GM21529 (cell line): ENCODE measurements at regions not wholly inside any gene's neighbourhood (a gene's known extent, or its start where the extent isn't known, plus 50 kb on each side); places are given as distances from the start of the nearest gene placed in this dataset.
"Not testable (repeated sequence)": the region's sequence is repeated elsewhere in the genome, so short reads cannot be mapped to it uniquely, and the experiment has no call there.

Experiments used
- ATAC-seq: cut with Tn5 transposase; IDR thresholded peaks from one replicate; pipeline ENCODE4 v1.9.1; 2021; ENCODE audit not compliant: unreplicated experiment

GRCh38 chr2:144666032-144666431 lies 146.1 kb upstream of the ZEB2 start:
- no peak for ATAC-seq

GRCh38 chr2:144663207-144663606 lies 143.3 kb upstream of the ZEB2 start:
- no peak for ATAC-seq

- no peak for ATAC-seq
Measured at GRCh38 chr2:144660518-144661316, 140.8 kb upstream of the ZEB2 start.

- no peak for ATAC-seq
Measured at GRCh38 chr2:144659731-144660275, 139.9 kb upstream of the ZEB2 start.

GRCh38 chr2:144654523-144654922 lies 134.6 kb upstream of the ZEB2 start:
- no peak for ATAC-seq

GRCh38 chr2:144650907-144651306 lies 131.0 kb upstream of the ZEB2 start:
- ATAC-seq = no peak

GRCh38 chr2:144648837-144649465 lies 129.0 kb upstream of the ZEB2 start:
- ATAC-seq = no peak

- no peak for ATAC-seq
Measured at GRCh38 chr2:144645083-144645778, 125.3 kb upstream of the ZEB2 start.

DNA sequence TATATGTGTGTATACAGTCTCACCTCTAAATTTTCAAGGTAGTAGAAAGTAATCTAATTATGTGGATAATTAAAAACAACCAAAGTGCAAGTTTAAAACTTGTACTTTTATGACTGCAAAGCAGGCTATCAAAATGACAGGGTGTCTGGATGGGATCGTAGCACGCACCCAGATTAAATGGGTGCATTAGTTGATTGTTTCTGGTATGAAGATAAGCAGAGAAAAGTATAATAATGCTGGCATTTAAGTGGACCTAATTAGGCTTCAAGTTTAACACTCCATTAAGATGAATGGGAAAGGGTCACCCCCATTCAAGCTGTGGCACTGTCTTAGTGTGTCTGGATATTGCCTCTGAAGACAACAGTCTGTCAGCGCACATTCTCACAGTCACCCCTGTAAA lies 124.6 kb upstream of the ZEB2 start:
- ATAC-seq = no peak

DNA sequence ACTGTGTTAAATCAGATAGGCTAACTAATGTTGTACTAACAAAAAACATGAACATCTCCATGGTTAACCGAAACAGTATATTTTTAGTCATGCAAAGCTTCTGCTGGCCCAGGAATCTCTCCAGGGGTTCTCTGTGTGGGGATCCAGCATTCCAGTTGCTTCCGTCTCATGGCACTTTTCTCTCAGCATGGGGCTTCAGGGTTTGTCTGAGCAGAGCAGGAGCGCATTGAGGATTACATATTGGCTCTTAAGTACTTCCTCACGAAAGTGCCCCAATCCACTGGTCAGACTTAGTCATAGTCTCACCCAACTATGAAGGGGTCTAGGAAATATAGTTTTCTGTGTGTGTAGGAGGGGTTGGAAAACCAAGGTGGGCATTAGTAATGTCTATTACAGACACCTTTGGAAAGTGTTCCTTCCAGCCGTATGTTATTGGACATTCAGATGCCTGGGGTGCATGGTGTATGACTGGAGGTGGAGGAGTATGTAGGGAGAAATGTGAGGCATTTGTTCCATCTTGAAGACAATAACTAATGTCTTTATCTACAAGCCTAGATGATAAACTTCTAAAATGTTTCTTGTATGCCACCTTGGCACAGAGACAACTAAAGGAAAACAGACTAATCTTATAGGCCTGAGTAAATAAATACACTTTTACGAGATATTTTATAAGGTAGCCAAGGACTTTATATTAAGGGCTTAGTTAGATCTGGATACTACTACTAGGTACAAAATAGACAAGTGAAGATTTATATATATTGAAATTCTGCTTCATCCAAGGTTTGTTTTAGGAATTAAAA lies 123.8 kb upstream of the ZEB2 start:
- no peak for ATAC-seq

- no peak for ATAC-seq
Measured at GRCh38 chr2:144642856-144643255, 122.9 kb upstream of the ZEB2 start.

- ATAC-seq = no peak
Measured at GRCh38 chr2:144642131-144642530, 122.2 kb upstream of the ZEB2 start.

- not testable (repeated sequence) for ATAC-seq
Measured at GRCh38 chr2:144638250-144638649, 118.3 kb upstream of the ZEB2 start.

GRCh38 chr2:144636860-144637259 lies 116.9 kb upstream of the ZEB2 start:
- ATAC-seq = not testable (repeated sequence)

DNA sequence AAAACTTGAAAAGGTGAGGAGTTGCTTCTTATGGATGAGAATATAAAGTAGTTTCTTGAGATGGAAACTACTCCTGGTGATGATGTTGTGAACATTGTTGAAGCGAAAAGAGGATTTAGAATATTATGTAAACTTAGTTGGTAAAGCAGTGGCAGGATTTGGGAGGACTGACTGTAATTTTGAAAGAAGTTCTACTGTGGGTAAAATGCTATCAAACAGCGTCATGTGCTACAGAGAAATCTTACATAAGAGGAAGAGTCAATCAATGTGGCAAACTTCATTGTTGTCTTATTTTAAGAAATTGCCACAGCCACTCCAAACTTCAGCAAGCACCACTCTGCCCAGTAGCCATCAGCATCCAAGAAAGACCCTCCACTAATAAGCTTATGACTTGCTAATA lies 112.9 kb upstream of the ZEB2 start:
- ATAC-seq = no peak

DNA sequence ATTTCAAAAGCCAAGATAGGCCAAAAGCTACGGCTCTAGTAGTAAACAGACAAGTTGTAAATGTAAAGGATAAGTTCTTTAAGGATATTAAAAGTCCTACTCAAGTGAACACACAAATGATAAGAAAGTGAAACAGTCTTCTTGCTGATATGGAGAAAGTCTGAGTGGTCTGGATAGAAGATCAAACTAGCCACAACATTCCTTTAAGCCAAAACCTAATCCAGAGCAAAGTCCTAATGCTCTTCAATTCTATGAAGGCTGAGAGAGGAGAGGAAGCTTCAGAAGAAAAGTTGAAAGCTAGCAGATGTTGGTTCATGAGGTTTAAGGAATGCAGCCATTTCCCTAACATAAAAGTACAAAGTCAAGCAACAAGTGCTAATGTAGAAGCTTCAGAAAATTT lies 111.7 kb upstream of the ZEB2 start:
- ATAC-seq = no peak

DNA sequence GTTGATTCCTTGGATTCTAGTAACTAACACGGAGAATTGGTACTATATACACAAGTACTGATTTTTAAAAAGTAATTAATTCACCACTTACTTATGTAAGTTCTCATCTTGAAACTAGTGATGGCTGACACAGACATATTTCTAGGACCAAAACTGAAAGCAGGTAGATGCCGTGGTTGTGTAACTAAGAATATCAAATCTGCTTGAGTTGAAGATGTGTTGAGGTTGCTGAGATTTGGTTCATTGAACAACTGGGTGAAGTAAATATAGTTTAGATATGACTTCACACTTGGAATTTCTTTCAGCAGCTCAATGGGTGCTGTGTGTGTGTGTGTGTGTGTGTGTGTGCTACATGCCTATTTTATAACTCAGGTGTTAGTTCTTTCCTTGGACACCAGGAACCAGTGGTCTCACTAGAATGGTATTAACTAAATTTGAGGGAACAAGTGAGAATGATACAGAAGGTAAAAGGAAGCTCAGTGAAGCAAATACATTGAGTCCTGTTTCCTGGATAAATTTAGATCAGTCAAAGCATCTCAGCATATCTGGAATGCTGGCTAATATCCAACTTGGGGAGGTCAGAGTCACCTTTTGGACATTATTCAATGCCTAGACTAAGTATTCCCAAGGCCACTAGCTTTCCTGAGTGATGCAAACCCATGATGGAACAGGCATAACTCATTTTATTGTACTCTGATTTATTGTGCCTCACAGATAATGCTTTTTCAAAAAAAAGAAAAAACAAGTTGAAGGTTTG lies 110.7 kb upstream of the ZEB2 start:
- peak; percentile 89 for ATAC-seq

DNA sequence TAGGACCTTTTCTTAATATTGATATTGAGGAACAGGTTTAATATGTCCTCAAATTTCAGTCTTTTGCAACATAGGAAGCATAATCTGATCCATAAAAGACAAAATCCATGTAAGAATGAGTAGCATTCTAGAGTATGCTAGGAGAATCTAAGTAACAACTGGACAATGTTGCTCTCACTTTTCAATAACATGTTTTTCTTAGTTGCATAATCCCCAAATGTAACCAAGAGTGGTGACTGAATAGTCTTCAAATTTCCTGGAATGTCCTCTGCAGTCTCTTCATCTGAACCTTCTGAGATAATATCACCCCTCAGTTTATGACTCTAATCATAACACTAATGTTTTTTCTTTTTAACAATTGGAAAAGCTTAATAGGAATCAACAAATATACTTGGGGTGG lies 110.0 kb upstream of the ZEB2 start:
- no peak for ATAC-seq

DNA sequence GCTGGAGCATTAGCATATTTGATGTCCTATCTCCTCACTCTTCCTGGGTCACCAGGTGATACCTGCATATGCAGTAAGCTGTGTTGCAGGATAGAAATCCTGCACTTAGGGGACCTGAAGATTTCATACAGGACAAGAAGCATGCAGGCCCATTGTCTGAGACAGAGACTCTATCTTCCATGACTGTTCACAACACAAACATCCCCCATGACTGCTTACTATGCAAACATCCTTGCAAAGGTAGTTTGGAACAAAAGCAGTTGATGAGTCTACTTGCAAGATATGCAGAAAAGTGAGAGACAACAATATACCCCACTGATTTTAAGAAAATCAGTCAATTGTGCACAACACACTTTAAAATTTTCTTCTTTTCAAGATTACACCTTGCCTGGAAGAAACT lies 108.6 kb upstream of the ZEB2 start:
- ATAC-seq = no peak

- no peak for ATAC-seq
Measured at GRCh38 chr2:144625626-144626025, 105.7 kb upstream of the ZEB2 start.
